SK-N-DZ (cell line): ENCODE measurements at regions not wholly inside any gene's neighbourhood (a gene's known extent, or its start where the extent isn't known, plus 50 kb on each side); places are given as distances from the start of the nearest gene placed in this dataset.

ENCODE experiments used
- DNase-seq: peaks from one replicate; pipeline ENCODE4 v3.0.0-alpha.2; 2015; ENCODE audit warnings: low spot score

GRCh38 chr18:33957707-33958106, 267.0 kb downstream of the NOL4 start:
- DNase-seq = peak; percentile 24

GRCh38 chr18:33951031-33951430, 273.7 kb downstream of the NOL4 start:
- no peak for DNase-seq

- DNase-seq = no peak
Observed at GRCh38 chr18:33946336-33946735, 278.4 kb downstream of the NOL4 start.

GRCh38 chr18:33944493-33944892, 280.2 kb downstream of the NOL4 start:
- no peak for DNase-seq

- no peak for DNase-seq
Observed at GRCh38 chr18:33937270-33937816, 287.4 kb downstream of the NOL4 start.

GRCh38 chr18:33934258-33934657, 290.5 kb downstream of the NOL4 start:
- DNase-seq = no peak

GRCh38 chr18:33928231-33928630, 296.5 kb downstream of the NOL4 start:
- DNase-seq = no peak

GRCh38 chr18:33924576-33924975, 300.1 kb downstream of the NOL4 start:
- no peak for DNase-seq

- DNase-seq = peak; percentile 79
Observed at GRCh38 chr18:33923980-33924379, 300.7 kb downstream of the NOL4 start.

GRCh38 chr18:33918571-33918970, 306.1 kb downstream of the NOL4 start:
- DNase-seq = no peak

GRCh38 chr18:33916200-33916599, 308.5 kb downstream of the NOL4 start:
- no peak for DNase-seq

GRCh38 chr18:33914399-33914798, 310.3 kb downstream of the NOL4 start:
- DNase-seq = no peak

GRCh38 chr18:33906046-33906445, 318.7 kb downstream of the NOL4 start:
- no peak for DNase-seq

GRCh38 chr18:33901894-33902512, 322.7 kb downstream of the NOL4 start:
- DNase-seq = peak; percentile 9

- DNase-seq = no peak
Observed at GRCh38 chr18:33900638-33901037, 322.6 kb downstream of the ASXL3 start.

GRCh38 chr18:33898427-33898826, 320.4 kb downstream of the ASXL3 start:
- no peak for DNase-seq

GRCh38 chr18:33878213-33878612, 300.2 kb downstream of the ASXL3 start:
- DNase-seq = no peak

GRCh38 chr18:33875029-33875565, 297.1 kb downstream of the ASXL3 start:
- DNase-seq = no peak

- no peak for DNase-seq
Observed at GRCh38 chr18:33873112-33873511, 295.1 kb downstream of the ASXL3 start.

GRCh38 chr18:33871363-33872025, 293.5 kb downstream of the ASXL3 start:
- no peak for DNase-seq

GRCh38 chr18:33870059-33870458, 292.0 kb downstream of the ASXL3 start:
- DNase-seq = no peak

GRCh38 chr18:33866386-33866785, 288.4 kb downstream of the ASXL3 start:
- DNase-seq = no peak

GRCh38 chr18:33863912-33864311, 285.9 kb downstream of the ASXL3 start:
- DNase-seq = no peak
